ENCODE measurements at regions not wholly inside any gene's neighbourhood (a gene's known extent, or its start where the extent isn't known, plus 50 kb on each side); places are given as distances from the start of the nearest gene placed in this dataset.

DNA sequence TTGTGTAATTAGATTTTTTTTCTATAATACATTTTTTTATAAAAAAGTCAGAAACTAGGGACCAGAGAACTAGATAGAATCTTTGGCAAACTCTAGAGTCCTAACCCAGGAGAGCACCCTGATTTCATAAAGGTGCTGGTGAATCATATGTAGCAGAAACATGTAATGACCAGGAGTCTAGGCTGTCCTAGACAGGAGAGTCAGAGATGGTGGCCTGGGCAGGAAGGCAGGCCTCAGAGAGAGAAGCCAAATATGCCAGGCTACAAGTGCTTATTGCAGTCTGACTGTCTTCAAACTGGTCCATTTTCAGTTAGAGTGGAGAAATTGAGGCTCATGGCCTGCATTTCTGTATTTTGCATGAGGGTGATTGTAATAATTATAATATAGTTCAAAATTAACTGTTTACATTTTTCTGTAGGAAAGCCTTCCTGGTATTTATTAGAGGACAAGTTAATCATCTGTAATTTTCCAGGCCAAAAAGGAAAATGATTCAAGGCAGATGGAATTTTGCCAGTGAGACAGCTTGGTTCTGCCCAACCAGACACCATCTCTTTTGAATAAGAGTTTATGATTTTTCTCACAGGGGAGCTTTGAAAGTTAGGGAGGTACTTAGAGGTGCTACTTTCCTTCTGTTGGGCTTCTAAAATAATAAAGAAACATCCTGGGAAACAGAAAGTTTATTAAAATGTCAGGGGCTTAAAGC, 129.8 kb downstream of the S1PR1 start:
- TF ChIP-seq, protein P1, sequence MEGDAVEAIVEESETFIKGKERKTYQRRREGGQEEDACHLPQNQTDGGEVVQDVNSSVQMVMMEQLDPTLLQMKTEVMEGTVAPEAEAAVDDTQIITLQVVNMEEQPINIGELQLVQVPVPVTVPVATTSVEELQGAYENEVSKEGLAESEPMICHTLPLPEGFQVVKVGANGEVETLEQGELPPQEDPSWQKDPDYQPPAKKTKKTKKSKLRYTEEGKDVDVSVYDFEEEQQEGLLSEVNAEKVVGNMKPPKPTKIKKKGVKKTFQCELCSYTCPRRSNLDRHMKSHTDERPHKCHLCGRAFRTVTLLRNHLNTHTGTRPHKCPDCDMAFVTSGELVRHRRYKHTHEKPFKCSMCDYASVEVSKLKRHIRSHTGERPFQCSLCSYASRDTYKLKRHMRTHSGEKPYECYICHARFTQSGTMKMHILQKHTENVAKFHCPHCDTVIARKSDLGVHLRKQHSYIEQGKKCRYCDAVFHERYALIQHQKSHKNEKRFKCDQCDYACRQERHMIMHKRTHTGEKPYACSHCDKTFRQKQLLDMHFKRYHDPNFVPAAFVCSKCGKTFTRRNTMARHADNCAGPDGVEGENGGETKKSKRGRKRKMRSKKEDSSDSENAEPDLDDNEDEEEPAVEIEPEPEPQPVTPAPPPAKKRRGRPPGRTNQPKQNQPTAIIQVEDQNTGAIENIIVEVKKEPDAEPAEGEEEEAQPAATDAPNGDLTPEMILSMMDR (IDR thresholded peaks at IDR 0.05; ENCODE audit: low read depth, low read length, poor library complexity, severe bottlenecking), result no peak
- no peak for TF ChIP-seq EZH2phosphoT487 (IDR thresholded peaks at IDR 0.05; ENCODE audit: borderline replicate concordance, low read length)

All from DOHH2 (cell line).